HG03039 (cell line): ENCODE measurements at regions not wholly inside any gene's neighbourhood (a gene's known extent, or its start where the extent isn't known, plus 50 kb on each side); places are given as distances from the start of the nearest gene placed in this dataset.

Experiments used
- ATAC-seq: cut with Tn5 transposase; IDR thresholded peaks from one replicate; pipeline ENCODE4 v1.9.1; 2021; ENCODE audit warnings: mild to moderate bottlenecking, moderate library complexity; ENCODE audit not compliant: unreplicated experiment

DNA sequence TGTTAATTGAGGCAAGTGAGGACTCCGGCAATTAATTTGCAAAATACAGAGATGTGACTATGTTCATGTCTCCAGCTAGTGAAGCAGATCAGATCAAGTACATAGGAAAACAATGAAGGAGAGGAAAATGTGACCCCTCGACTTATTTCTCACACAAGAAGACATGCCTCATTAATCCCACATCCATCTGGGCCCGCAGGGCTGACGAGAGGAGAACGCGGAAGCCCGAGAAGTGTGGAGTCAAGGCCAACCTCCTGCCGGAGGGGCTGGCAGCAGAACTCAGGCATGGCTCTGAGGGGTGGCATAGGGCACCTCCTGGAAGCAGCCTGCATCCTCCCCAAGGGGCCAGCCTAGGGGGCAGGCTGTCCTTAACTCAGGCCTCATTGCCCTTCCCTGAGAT, 54.4 kb downstream of the ZNF503 start:
- no peak for ATAC-seq

DNA sequence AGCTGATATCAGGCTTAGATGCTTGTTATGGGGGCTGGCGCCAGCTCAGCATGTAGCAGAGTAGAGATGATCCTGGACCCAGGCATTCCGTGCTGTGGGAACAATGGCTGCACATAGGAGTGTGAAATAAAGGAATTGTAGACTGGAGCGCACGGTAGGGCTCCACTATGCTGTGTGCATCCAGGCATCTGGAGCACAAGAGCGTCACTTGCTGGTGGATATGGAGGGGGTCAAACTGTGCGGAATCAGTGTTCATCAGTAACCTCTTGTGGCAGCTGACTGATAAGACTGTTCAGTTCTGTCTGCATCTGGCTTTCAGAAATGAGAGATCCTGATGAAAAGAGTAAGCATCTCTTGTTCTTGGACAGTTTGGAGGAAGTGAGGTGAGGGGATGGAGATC, 55.8 kb downstream of the ZNF503 start:
- ATAC-seq, result no peak

DNA sequence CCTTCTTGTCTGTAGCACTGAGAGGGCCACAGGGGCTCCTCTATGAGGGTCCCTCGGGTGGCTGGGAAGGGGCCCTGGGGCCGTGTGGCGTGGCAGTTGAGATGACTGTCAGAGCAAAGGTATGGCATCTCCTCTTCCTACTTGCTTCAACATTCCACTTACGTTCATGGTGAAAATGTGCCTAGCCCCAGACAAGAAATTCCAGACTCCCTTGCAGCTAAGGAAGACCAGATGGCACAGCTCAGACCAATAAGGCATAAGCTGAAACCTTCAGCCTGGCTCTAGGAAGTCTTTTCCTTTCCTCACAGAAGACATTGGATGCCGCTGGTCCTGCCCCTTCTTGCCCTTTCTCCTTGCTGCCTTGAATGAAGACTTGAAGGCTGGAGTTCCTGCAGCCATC, 57.4 kb downstream of the ZNF503 start:
- ATAC-seq, result no peak

DNA sequence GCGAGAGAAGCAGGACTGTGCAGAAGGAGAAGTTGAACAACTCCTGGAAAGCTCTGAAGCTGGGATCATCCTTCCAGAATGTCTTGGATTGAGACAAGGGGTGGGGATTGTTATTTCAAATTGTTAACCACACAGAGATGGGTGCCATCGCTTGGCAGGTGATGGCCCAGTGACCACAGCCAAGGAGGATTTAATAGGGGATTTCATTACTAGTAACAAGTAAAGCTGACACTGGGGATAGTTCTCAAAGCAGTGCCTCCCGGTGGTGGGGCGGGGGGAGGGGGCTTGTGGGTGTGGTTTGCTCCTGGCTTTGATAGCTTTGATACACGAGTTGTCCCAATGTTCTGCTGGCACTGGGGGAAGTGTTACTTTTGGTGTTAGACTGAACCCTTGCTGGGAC, 59.2 kb downstream of the ZNF503 start:
- no peak for ATAC-seq

DNA sequence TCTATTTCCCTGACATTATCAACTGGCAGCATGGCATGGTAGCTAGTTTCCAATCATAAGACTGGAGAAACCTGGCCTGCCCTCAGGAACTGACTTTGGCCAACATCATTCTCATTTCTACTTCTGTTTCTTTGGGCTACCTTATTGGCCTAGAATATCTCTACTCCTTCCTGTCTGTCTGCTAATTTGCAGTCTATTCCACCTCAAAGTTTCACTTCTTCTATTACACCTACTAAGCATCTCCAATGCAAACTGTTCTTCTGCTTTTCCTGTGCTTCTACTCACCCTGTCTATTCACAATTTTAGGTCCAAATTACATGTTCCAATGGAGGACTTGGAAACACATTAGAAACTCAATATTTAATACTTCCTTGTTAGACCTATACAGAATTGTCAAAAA, 65.6 kb downstream of the ZNF503 start:
- ATAC-seq, result no peak

DNA sequence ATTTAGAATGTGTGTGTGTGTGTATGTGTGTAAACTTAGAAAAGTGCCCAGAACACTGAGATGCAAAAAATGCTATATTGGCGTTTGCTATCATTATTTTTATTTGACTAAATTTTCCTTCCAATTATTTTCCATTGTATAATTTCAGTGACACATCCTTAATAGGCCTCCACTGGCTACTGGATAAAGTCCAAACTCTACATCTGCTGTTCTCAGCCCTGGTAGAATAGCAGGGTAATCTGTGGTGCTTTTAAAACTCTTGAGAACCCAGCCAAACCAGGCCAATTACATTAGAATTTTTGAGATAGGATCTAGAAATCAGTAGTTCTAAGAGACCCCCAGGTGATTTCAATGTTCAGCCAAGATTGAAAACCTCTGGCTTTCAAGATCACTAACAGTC, 66.4 kb downstream of the ZNF503 start:
- ATAC-seq, result no peak

DNA sequence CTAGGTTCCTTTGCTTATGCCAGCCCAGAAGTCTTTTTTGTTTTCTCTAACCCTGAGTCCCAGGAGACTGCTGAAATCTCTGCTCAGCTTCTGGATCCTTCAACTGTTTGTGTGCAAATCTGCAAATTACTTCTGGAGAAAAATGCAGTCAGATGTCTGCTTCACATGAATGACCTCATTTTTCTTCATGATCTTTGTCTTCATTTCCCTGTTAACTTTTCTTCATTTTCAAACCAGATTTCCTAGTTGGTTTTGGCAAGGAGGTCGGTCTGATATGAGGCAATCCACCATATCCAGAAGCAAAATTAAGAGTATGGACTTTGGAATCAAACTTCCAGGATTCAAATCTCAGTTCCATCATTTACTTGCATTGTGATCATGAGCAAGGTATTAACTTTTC, 66.8 kb downstream of the ZNF503 start:
- ATAC-seq, result no peak

DNA sequence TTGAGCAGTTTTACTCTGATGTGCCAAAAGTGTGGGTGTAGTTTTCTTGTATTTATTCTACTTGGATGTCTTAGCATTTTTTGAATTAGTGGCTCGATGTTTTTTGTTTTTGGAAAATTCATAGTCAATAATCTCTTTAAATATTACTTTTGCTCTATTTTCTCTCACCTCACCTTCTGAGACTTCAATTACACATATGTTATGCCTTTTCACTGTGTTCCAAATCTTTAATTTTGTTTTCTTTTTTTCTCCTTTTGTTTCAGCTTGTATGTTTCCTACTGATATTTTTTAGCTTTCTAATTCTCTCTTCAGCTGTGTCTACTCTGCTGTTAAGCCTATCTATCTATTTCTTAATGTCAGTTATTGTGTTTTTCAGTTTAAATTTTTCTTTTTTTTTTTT, 69.5 kb downstream of the ZNF503 start:
- no peak for ATAC-seq

DNA sequence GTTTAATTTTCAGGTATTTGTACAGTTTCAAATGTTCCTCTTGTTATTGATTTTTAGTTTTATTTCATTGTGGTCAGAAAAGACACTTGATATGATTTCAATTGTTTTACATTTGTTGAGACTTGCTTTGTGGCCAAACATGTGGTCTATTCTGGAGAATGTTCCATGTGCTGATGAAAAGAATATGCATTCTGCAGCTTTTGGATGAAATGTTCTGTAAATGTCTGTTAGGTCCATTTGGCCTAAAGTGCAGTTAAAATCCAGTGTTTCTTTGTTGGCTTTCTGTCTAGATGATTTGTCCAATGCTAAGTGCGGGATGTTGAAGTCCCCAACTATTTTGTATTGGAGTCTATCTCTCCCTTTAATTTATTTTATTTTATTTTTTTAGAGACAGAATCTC, 70.5 kb downstream of the ZNF503 start:
- ATAC-seq, result no peak

DNA sequence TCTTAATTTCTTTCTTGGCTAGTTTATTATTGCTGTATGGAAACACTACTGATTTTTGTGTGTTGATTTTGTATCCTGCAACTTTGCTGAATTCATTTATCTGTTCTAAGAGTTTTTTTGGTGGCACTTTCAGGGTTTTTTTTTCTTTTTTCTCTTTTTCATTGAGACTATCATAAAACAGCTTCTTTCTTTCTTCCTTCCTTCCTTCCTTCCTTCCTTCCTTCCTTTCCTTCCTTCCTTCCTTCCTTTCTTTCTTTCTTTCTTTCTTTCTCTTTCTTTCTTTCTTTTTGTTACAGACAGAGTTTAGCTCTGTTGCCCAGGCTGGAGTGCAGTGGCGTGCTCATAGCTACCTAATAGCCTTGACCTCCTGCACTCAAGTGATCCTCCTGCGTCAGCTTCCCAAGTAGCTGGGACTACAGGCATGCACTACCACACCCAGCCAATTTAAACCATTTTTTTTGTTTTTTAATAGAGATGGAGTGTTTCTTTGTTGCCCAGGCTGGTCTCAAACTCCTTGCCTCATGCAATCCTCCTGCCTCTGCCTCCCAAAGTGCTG, 72.3 kb downstream of the ZNF503 start:
- no peak for ATAC-seq

DNA sequence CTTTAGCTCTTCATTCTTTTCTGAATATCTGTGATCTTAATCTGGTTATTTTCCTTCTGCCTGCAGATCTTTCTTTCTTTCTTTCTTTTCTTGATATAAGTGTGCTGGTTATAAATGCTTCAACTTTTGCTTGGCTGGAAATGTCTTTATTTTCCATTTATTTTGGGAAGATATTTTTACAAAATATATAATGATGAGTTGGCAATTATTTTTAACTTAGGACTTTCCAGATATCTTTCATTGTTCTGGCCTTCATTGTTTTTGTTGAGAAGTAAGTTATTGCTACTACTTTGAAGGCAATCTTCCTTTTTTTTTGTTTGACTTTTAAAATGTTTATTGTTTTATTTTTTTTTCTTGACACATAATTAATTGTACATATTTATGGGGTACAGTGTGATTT, 75.3 kb downstream of the ZNF503 start:
- ATAC-seq, result no peak

DNA sequence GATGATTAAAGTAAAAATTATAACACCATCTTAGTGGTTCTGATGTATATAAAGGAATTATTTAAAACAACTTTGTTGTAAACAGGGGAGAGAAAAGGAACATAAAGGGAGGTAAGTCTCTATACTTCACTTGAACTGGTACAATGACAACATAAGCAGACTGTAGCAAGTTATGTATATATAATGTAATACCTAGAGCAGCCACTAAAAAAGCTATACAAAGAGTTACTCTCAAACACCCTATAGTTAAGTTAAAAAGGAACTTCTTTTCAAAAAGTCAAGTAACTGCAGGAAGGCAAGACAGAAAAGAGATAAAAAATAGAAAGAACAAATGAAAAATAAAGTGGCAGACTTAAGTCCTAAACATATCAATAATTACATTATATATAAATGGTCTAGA, 82.3 kb downstream of the ZNF503 start:
- ATAC-seq, result no peak

DNA sequence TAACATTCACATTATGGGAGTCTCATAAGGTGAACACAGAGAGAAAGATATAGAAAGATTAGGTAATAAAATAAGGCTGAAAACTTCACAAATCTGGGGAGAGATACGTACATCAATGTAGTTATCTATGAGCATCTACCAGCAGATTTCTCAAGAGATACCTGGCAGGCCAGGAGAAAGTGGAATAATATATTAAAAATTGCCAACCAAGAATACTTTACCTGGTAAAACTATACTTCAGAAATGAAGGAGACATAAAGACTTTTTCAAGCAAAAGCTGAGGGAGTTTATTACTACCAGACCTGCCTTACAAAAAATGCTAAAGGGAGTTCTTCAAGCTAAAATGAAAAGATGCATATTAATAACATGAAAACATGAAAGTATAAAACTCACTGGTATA, 78.8 kb upstream of the COMTD1 start:
- no peak for ATAC-seq

DNA sequence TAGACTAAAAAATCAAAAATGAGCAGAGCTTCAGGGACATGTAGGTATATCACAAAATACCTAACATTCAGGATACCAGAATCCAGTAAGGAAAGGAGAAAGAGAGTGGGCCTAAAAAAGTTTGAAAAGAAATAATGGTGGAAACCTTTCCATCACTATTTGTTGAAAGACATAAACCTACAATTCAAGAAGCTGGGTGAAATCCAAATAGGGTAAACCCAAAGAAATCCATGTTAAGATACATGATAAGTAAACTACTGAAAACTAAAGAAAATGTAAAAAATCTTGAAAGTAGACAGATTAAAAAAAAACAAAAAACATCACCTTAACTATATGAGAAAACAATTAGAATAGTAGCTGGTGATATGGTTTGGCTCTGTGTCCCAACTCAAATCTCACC, 76.7 kb upstream of the COMTD1 start:
- no peak for ATAC-seq

DNA sequence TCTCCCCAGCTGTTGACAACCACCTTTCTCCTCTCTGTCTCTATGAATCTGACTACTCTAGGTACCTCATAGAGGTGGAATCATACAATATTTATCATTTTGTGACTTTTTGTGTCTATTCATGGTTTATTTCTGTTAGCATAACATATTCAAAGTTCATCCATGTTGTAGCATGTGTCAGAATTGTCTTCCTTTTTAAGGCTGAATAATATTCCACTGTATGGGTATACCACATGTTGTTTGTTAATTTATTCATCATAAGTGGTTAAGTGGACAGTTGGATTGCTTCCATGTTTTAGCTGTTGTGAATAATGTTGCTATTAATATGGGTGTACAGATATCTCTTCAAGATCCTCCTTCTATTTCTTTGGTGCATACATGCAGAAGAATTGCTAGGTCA, 69.9 kb upstream of the COMTD1 start:
- no peak for ATAC-seq

DNA sequence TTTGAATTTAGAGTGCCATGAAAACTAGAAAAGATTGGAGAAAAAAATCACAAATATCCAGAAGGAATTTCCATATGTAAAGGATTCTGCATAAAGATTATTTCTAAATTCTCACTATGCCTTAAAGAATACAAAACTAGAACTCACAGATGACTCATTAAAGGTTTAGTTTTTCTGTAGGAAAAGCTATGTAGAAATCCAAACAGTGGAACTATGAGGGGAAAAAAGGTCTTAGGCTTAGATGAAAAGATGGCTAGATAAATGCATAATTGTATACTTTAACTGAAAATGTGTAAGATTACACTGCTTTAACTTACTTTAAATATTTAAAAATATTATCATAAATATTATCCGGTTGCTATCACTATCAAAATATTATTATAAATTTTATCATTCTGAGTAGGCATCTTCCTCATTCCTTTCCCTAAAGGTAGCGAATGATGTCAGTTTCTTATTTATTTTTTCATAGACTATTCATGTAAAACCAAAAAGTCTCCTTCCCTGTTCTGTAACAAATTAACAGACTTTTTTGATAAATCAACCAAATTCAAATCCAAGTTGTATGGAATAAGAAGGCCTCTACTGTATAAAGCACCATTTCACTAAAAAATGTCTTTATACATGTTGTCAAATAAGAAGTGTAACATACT, 69.1 kb upstream of the COMTD1 start:
- ATAC-seq, result no peak

DNA sequence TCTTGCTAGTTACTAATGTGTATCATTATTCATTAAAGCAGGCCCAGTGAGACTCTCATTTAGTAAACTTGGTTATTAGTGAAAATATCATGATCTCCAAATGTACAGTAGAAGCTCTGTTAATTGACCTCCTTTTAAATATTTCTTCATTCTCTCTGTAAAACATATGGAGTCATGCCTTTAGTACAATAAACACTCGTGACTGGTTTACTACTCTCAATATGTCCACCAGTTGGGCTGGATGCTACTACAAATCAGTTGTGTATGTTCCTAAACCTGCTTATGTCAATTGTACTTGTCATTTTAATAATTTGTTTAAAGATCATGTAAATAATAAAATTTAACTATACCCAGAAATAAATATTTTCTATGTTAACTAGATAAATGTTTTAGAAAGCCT, 68.6 kb upstream of the COMTD1 start:
- ATAC-seq, result no peak

DNA sequence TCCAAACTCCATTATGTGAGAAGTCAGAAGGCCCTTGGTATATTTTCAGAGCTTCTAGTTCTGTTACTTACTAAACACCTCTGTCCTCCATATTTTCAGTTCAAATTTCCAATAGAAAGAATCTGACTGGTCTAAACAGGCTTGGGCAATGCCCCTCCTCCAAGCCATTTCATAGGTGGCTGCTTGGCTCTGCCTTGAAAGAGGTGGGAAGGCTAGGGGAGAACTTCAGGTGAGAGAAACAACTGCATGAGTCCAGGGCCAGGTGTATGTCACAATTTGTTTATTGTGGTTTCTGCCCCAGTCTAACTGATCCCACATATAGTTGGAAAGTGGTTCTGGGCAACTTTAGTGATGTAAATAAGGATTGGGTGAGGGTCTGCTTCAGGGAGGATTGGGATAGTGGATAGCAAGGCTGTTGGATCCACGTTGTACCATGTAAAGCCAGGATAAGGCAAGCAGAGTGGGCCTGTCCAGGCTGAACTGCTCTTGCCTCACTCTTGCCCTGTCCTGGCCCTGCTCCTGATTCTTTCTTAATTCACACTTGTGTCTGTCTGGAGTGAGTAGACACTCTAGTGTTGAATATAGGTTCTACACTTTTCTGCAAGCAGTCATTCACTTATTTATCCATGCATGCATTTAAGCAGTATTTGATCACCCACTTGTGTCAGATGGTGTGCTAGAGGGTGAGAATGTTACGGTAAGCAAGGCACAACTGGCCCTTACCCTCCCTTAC, 67.5 kb upstream of the COMTD1 start:
- ATAC-seq, result no peak

DNA sequence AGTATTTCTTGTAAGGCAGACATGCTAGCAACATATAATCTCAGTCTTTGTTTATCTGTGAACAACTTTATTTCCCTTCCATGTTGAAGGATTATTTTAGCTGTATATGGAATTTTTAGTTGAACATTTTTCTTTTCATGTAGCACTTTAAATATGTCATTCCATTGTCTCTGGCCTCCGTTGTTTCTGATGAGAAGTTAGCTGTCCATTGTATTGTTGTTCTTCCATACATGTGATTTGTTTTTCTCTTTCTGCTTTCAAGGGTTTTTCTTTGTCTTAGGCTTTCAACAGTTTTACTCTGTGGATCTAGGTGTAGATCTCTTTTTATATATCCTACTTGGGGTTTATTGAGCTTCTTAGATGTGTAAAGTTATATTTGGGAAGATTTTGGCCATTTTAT, 66.3 kb upstream of the COMTD1 start:
- no peak for ATAC-seq

DNA sequence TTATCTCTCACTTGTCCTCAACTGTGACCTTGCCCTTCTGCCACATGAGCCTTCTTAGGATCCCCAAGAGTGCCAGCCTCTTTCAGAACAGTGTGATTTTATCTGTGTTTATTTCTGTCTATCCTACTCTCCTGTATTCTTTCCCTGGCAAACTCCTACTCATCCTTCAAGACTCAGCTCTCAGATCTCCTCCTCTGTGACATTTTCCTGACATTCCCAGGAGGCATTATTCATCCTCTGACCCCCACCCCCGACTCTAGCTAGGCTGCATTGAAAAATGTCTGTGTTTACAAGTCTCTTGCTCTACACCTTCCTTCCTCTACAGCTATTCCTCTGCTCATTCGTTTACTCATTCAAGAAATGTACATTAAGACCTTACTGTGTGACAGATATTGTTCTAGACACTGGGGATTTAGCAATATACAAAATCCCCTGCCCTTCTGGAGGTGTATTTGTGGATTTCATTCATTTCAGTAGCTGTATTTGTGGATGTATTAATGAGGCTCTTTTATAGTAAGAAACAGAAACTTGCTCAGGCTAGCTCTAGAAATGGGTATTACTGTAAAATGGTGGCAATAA, 61.4 kb upstream of the COMTD1 start:
- no peak for ATAC-seq

DNA sequence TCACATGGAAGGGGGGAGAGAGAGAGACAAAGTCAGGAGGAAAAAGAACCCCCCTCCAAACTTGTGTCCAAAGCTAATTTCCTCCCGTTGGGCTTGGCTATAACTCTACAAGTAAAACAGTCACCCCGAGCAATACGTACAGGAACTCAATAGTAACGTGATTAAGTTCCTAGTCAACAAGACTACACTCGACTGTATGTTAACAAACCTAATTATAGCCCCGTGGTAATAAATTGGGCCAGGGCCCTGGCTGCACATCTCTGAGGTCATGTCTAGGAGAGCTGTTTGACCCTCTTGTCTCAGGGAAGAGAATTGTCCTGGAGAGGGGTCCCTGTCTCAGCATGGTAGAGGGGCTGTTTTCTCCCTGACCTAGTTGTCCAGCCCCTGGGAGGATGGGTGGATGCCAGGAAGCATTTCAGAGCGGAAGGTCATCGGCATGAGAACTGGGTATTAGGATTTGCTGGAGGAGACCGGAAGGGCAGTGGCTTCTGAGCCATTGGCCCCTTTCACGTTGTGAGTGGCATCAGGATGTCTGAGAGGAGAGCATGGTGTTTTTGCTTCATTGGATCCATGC, 60.2 kb upstream of the COMTD1 start:
- no peak for ATAC-seq
